IPS-15b (cell line): ENCODE measurements at regions not wholly inside any gene's neighbourhood (a gene's known extent, or its start where the extent isn't known, plus 50 kb on each side); places are given as distances from the start of the nearest gene placed in this dataset.
"Not testable (repeated sequence)": the region's sequence is repeated elsewhere in the genome, so short reads cannot be mapped to it uniquely, and the experiment has no call there.

Source experiments
- H3K27me3 ChIP-seq: one replicate; pipeline ENCODE4 v1.6.1; 2013; ENCODE audit warnings: low read length; ENCODE audit not compliant: control insufficient read depth, insufficient read depth
- H3K36me3 ChIP-seq: one replicate; pipeline ENCODE4 v1.6.1; 2013; ENCODE audit warnings: low read length; ENCODE audit not compliant: control insufficient read depth, insufficient read depth
- H3K4me1 ChIP-seq: one replicate; pipeline ENCODE4 v1.6.1; 2013; ENCODE audit warnings: mild to moderate bottlenecking, low read length; ENCODE audit not compliant: control insufficient read depth, insufficient read depth
- H3K4me3 ChIP-seq: one replicate; pipeline ENCODE4 v1.5.1; 2013; ENCODE audit warnings: low read depth, low read length
- H3K9ac ChIP-seq: one replicate; pipeline ENCODE4 v1.6.1; 2013; ENCODE audit warnings: low read depth, mild to moderate bottlenecking, low read length
- H3K9me3 ChIP-seq: one replicate; pipeline ENCODE4 v1.6.1; 2013; ENCODE audit warnings: mild to moderate bottlenecking, low read length; ENCODE audit not compliant: control insufficient read depth, insufficient read depth

GRCh38 chr10:64924306-64924705 is 1403.1 kb downstream of the REEP3 start:
- not testable (repeated sequence) for H3K36me3 ChIP-seq, H3K4me1 ChIP-seq, H3K27me3 ChIP-seq, H3K9me3 ChIP-seq
- Histone ChIP-seq H3K9ac (peak overlapping the region; percentile 24), H3K4me3 (peak overlapping the region; percentile 58)

DNA sequence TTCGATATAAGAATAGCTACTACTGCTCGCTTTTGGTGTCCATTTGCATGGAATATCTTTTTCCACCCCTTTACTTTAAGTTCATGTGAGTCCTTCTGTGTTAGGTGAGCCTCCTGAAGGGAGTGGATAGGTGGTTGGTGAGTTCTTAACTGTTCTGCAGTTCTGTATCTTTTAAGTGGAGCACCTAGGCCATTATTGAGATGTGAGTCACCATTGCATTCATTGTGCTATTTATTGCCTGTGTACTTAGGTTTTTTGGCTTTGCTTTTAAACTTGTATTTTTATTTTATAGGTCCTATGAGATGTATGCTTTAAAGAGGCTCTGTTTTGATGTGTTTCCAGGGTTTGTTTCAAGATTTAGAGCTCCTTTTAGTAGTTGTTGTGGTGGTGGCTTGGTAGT is 1430.8 kb downstream of the REEP3 start:
- Histone ChIP-seq H3K9ac (no peak overlapping the region), H3K9me3 (no peaks in the 10 kb centered on the region), H3K4me3 (no peak overlapping the region), H3K36me3 (no peaks in the 10 kb centered on the region), H3K4me1 (no peaks in the 10 kb centered on the region), H3K27me3 (no peaks in the 10 kb centered on the region)

DNA sequence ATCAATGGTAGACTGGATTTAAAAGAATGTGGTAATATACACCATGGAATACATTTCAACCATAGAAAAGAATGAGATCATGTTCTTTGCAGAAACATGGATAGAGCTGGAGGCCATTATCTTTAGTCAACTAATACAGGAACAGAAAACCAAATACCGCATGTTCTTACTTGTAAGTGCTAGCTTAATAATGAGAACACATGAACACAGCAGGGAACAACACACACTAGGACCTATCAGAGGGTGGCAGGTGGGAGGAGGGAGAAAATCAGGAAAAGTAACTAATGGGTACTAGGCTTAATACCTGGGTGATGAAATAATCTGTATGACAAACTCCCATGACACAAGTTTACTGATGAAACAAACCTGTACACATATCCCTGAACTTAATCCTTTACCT is 1435.2 kb downstream of the REEP3 start:
- Histone ChIP-seq H3K27me3 (no peaks in the 10 kb centered on the region), H3K36me3 (no peaks in the 10 kb centered on the region), H3K4me3 (no peak overlapping the region), H3K9me3 (no peaks in the 10 kb centered on the region), H3K9ac (no peak overlapping the region), H3K4me1 (no peaks in the 10 kb centered on the region)

DNA sequence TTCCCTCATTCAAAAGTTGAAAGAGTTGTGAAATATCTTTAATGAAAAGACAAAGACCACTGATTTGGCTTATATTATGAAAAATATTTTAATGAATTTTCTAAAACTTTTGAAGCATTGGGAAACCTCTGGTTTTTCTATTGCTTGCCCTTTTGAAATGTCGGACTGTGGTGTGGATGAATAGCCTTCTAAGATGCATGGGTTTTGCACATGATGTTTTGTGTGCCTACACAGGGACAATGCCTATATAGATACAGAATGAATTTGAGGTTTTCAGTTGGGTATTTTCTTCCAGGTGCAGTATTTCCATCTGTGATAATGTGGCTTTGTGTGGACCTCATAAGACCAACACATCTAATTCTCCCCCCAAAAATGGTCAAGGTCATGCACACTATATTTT is 1437.9 kb downstream of the REEP3 start:
- Histone ChIP-seq H3K4me1 (no peaks in the 10 kb centered on the region), H3K9ac (no peak overlapping the region), H3K36me3 (no peaks in the 10 kb centered on the region), H3K9me3 (no peaks in the 10 kb centered on the region), H3K27me3 (no peaks in the 10 kb centered on the region), H3K4me3 (no peak overlapping the region)

DNA sequence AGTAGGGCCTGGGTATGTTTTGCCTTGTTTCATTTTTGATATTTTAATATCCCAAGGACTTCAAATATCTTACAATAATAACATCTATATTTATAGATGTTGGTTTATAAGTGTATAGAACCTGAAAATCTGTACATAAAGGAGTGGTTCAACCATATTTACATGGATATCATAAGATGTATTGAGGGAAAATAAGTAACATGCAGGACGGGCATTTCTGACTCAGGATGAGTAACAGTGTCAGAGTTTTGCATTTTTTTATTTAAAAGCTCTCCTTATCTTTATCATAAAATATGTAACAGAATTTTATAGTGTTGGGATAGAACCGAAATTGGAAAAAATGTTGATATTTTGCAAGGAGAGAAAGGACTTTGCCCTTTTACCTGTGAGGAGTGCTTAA is 1438.7 kb downstream of the REEP3 start:
- Histone ChIP-seq H3K27me3 (no peaks in the 10 kb centered on the region), H3K4me1 (no peaks in the 10 kb centered on the region), H3K36me3 (no peaks in the 10 kb centered on the region), H3K9ac (no peak overlapping the region), H3K9me3 (no peaks in the 10 kb centered on the region), H3K4me3 (no peak overlapping the region)

- Histone ChIP-seq H3K9ac (no peak overlapping the region), H3K4me3 (no peak overlapping the region), H3K4me1 (no peaks in the 10 kb centered on the region), H3K9me3 (no peaks in the 10 kb centered on the region), H3K36me3 (no peaks in the 10 kb centered on the region), H3K27me3 (no peaks in the 10 kb centered on the region)
Measured at GRCh38 chr10:64973391-64973790, 1452.2 kb downstream of the REEP3 start.

GRCh38 chr10:64976150-64976549 is 1454.9 kb downstream of the REEP3 start:
- Histone ChIP-seq H3K9me3 (no peaks in the 10 kb centered on the region), H3K27me3 (no peaks in the 10 kb centered on the region), H3K4me3 (no peak overlapping the region), H3K9ac (no peak overlapping the region), H3K4me1 (no peaks in the 10 kb centered on the region), H3K36me3 (no peaks in the 10 kb centered on the region)

DNA sequence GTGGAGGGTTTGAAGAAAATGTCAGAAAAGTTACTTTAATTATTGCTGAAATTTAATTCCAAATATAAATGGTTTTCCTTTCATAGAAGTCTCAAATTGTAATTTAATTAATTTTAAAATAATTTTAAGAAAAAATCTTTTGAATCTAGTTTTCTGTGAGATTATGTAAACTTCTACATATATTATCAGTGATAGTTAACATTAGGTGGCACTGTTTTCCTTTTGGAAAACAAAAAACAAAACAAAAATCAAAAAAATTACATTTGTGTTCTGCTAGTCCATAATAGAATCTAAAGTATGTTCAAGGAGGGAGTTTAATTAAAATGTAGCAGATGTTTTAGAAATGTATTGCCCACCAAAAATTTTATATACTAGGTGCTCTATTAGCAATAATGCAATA is 1456.7 kb downstream of the REEP3 start:
- H3K27me3 ChIP-seq: no peaks in the 10 kb centered on the region
- no peaks in the 10 kb centered on the region for H3K36me3 ChIP-seq
- no peak overlapping the region for H3K4me3 ChIP-seq
- H3K9me3 ChIP-seq: no peaks in the 10 kb centered on the region
- H3K4me1 ChIP-seq: no peaks in the 10 kb centered on the region
- no peak overlapping the region for H3K9ac ChIP-seq

- no peak overlapping the region for H3K9ac ChIP-seq
Measured at GRCh38 chr10:64996886-64997285, 1475.7 kb downstream of the REEP3 start.

DNA sequence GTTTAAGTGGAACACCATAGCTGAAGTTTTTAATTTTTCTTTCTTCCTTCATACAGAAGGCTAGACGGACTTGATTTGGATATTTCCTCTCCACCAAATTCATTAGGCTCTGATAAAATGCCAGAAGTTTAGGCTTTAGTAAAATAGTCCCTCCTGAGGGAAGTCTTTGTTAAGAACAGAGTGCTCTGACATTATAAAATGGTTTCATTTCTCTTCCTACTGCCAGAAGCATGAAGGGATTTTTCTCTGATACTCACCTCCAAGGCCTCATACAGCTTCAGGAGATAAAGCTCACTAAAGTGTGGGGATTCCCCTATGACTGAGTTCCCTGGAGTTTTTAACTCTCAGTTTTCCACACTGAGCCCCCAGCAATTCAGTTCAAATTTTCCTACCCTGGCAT is 1489.6 kb downstream of the REEP3 start:
- no peaks in the 10 kb centered on the region for H3K9me3 ChIP-seq
- H3K27me3 ChIP-seq: no peaks in the 10 kb centered on the region
- H3K36me3 ChIP-seq: no peaks in the 10 kb centered on the region
- no peak overlapping the region for H3K9ac ChIP-seq
- H3K4me3 ChIP-seq: no peak overlapping the region
- no peaks in the 10 kb centered on the region for H3K4me1 ChIP-seq

More at GRCh38 chr10:64996886-64997285, 1475.7 kb downstream of the REEP3 start:
- Histone ChIP-seq H3K9me3 (no peaks in the 10 kb centered on the region), H3K27me3 (no peaks in the 10 kb centered on the region), H3K4me3 (no peak overlapping the region), H3K36me3 (no peaks in the 10 kb centered on the region), H3K4me1 (no peaks in the 10 kb centered on the region)

DNA sequence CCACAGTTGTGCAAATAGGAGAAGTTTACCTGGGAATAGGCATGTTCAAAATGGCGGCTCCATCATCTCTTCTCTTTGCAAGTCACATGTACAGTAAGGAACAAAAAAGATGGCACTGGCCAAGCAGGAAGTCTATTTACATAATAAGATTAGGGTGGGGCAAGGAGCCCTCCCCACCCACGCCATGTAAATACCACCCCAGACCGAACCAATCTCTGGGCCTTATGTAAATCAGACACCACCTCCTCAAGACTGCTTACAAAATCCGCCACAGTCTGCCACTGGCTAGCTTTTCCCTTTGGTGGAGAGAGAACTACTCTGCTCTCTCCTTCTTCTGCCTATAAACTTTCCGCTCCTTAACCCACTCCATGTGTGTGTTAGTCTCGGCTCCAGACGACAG is 1496.3 kb downstream of the REEP3 start:
- no peaks in the 10 kb centered on the region for H3K4me1 ChIP-seq
- H3K9ac ChIP-seq: no peak overlapping the region
- no peak overlapping the region for H3K4me3 ChIP-seq
- H3K36me3 ChIP-seq: no peaks in the 10 kb centered on the region
- H3K27me3 ChIP-seq: no peaks in the 10 kb centered on the region
- no peaks in the 10 kb centered on the region for H3K9me3 ChIP-seq

DNA sequence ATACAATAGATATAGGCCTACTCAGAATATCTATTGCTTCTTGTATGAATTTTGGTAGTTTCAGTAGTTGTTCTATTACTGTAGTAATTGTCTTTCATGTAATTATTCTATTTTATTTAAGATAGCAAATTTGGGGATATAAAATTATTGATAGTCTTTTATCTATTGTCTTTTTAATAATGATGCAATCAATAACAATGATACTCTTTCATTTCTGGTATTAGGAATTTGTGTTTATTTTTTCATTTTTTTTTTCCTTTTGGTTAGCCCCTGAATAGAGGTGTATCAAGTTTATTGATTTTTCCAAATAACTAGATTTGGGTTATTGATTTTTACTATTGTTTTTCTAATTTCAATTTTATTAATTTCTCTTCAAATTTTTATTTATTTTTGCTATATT is 1503.7 kb downstream of the REEP3 start:
- no peaks in the 10 kb centered on the region for H3K9me3 ChIP-seq
- H3K36me3 ChIP-seq: no peaks in the 10 kb centered on the region
- no peaks in the 10 kb centered on the region for H3K4me1 ChIP-seq
- no peak overlapping the region for H3K9ac ChIP-seq
- H3K4me3 ChIP-seq: no peak overlapping the region
- H3K27me3 ChIP-seq: no peaks in the 10 kb centered on the region

DNA sequence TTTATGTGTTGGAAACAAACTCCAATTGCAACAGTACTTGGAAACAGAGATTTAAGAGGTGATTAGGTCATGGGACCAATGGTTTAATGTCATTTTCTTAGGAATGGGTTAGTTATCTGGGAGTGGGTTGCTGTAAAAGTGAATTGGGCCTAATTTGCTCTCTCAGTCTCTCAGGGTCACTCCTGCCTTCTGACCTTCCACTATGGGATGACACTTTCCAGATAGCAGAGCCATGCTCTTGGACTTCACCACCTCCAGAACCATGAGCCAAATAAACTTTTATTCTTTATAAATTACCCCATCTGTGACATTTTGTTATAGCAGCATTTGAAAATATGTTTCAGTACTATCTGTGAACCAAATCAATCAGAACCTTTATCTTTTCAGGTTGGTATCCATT is 1509.1 kb downstream of the REEP3 start:
- peaks cover 4% of the 10 kb centered on the region for H3K9me3 ChIP-seq
- no peak overlapping the region for H3K9ac ChIP-seq
- H3K4me3 ChIP-seq: no peak overlapping the region
- H3K36me3 ChIP-seq: no peaks in the 10 kb centered on the region
- no peaks in the 10 kb centered on the region for H3K27me3 ChIP-seq
- no peaks in the 10 kb centered on the region for H3K4me1 ChIP-seq
